ENCODE measurements at regions not wholly inside any gene's neighbourhood (a gene's known extent, or its start where the extent isn't known, plus 50 kb on each side); places are given as distances from the start of the nearest gene placed in this dataset.

DNA sequence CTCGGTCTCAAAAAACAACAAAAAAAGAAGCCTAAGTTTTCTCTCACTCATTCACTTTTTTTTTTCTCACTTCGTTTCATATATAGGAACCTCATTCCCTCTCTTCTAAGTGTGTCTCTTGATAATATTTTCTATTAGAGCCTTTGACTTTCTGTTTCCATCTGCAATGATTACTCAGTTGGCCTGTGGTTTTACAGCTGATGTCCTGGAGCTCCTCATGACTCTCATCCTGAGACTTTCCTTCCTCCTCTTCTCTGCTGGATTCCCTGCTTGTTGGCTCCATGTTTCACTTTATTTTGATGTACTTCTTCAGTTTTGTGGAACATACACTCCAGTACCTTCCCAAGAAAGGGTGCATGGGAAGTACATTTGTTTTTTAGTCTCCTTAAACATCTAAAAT, 154.2 kb upstream of the GATA6 start:
- TF ChIP-seq, protein P1, sequence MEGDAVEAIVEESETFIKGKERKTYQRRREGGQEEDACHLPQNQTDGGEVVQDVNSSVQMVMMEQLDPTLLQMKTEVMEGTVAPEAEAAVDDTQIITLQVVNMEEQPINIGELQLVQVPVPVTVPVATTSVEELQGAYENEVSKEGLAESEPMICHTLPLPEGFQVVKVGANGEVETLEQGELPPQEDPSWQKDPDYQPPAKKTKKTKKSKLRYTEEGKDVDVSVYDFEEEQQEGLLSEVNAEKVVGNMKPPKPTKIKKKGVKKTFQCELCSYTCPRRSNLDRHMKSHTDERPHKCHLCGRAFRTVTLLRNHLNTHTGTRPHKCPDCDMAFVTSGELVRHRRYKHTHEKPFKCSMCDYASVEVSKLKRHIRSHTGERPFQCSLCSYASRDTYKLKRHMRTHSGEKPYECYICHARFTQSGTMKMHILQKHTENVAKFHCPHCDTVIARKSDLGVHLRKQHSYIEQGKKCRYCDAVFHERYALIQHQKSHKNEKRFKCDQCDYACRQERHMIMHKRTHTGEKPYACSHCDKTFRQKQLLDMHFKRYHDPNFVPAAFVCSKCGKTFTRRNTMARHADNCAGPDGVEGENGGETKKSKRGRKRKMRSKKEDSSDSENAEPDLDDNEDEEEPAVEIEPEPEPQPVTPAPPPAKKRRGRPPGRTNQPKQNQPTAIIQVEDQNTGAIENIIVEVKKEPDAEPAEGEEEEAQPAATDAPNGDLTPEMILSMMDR (conservative IDR thresholded peaks at IDR 0.05; ENCODE audit: low read depth, low read length) = no peak
- no peak for TF ChIP-seq EZH2 (IDR thresholded peaks at IDR 0.05; ENCODE audit: low read length, unreplicated experiment)
